ENCODE measurements at regions not wholly inside any gene's neighbourhood (a gene's known extent, or its start where the extent isn't known, plus 50 kb on each side); places are given as distances from the start of the nearest gene placed in this dataset.
A peak's percentile ranks its signal among the peaks of the same experiment; 100 is the strongest.

- DNase-seq (no peak), ATAC-seq (no peak)
- Histone ChIP-seq H3K4me3 (no peak overlapping the region), H3K9me3 (peaks cover 2 to 36% (median 20%) of the 10 kb centered on the region in 12 donors), H3K4me1 (no peaks in the 10 kb centered on the region), H3K36me3 (no peaks in the 10 kb centered on the region), H3K27ac (no peak overlapping the region), H3K27me3 (no peaks in the 10 kb centered on the region)
- WGBS, 4 donors: 95 to 98% (median 96%) methylated on average over 3 of the region's 3 CpGs
- intact Hi-C loops (cut with DNase I): loop anchor here in 1 of 10 donors (10.0 kb wide), 1 partner anchor 89 kb away; no protein-coding TSS in a partner anchor
- TF ChIP-seq POLR2A (IDR thresholded peaks at IDR 0.05) (no peak), CTCF (IDR thresholded peaks at IDR 0.05) (no peak)
Observed at GRCh38 chr10:36195364-36195763, 553.3 kb upstream of the FZD8 start.

GRCh38 chr10:36194276-36194675, 552.2 kb upstream of the FZD8 start:
- H3K27me3 ChIP-seq: no peaks in the 10 kb centered on the region
- H3K27ac ChIP-seq: no peak overlapping the region
- WGBS, 4 donors: 83 to 99% (median 92%) methylated on average over 4 of the region's 4 CpGs
- H3K36me3 ChIP-seq: no peaks in the 10 kb centered on the region
- ATAC-seq: no peak
- no peaks in the 10 kb centered on the region for H3K4me1 ChIP-seq
- intact Hi-C loops (cut with DNase I): loop anchor here in 1 of 10 donors (10.0 kb wide), 1 partner anchor 91 kb away; no protein-coding TSS in a partner anchor
- no peak for DNase-seq
- no peak for TF ChIP-seq POLR2A (IDR thresholded peaks at IDR 0.05)
- no peak for TF ChIP-seq CTCF (IDR thresholded peaks at IDR 0.05)
- H3K9me3 ChIP-seq: peaks cover 2 to 43% (median 21%) of the 10 kb centered on the region in 12 donors
- no peak overlapping the region for H3K4me3 ChIP-seq

DNA sequence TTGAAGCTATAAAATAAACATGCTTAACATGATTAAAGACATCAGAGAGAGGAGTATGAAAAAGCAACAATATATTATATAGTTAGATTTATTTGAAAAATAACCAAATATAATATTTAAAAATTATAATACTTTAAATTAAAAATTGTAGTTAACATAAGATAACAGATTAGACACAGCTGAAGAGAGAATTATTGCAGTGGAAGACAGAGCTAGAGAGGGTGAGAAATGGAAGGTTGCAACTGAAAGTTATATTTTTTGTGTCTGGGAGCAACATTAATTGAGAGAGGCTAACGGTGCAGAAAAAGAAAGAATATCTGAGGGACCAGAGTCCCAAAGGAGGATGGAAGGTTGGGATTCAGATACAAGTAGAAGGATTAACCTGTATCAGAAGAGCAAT, 548.9 kb upstream of the FZD8 start:
- intact Hi-C loops (cut with DNase I): loop anchor here in 1 of 10 donors (10.0 kb wide), 1 partner anchor 94 kb away; no protein-coding TSS in a partner anchor

GRCh38 chr10:36188461-36188860, 546.4 kb upstream of the FZD8 start:
- peak in 1 of 4 donors; percentile 36 for ATAC-seq
- peak overlapping the region in 10 of 12 donors; percentile 8 to 70 (median 62) for H3K27ac ChIP-seq

More for the DNA sequence above, 548.9 kb upstream of the FZD8 start:
- 80 to 89% (median 83%) methylated on average over 1 of the region's 1 CpG for WGBS, 4 donors
- Histone ChIP-seq H3K36me3 (no peaks in the 10 kb centered on the region), H3K27me3 (no peaks in the 10 kb centered on the region), H3K27ac (no peak overlapping the region), H3K4me1 (peaks cover 0 to 12% (median 3%) of the 10 kb centered on the region in 12 donors), H3K9me3 (peaks cover 2 to 47% (median 21%) of the 10 kb centered on the region in 12 donors), H3K4me3 (no peak overlapping the region)
- DNase-seq: no peak
- no peak for ATAC-seq
- no peak for TF ChIP-seq POLR2A (IDR thresholded peaks at IDR 0.05)

More at GRCh38 chr10:36188461-36188860, 546.4 kb upstream of the FZD8 start:
- Histone ChIP-seq H3K27me3 (no peaks in the 10 kb centered on the region), H3K36me3 (no peaks in the 10 kb centered on the region), H3K9me3 (peaks cover 2 to 40% (median 20%) of the 10 kb centered on the region in 12 donors), H3K4me1 (peaks cover 0 to 12% (median 3%) of the 10 kb centered on the region in 12 donors), H3K4me3 (no peak overlapping the region)
- intact Hi-C loops (cut with DNase I): loop anchor here in 1 of 10 donors (10.0 kb wide), 1 partner anchor 236 kb away; no protein-coding TSS in a partner anchor
- no peak for DNase-seq
- no peak for TF ChIP-seq CTCF (IDR thresholded peaks at IDR 0.05)
- TF ChIP-seq POLR2A (IDR thresholded peaks at IDR 0.05): no peak
- 61 to 71% (median 67%) methylated on average over 4 of the region's 4 CpGs for WGBS, 4 donors
